ENCODE measurements at regions not wholly inside any gene's neighbourhood (a gene's known extent, or its start where the extent isn't known, plus 50 kb on each side); places are given as distances from the start of the nearest gene placed in this dataset.

GRCh38 chr5:2391566-2391965, 359.9 kb downstream of the IRX2 start:
- Histone ChIP-seq H3K27ac (ENCODE audit: low read length) (no peak overlapping the region), H3K36me3 (ENCODE audit: insufficient read depth, low read length) (no peaks in the 10 kb centered on the region), H3F3A (ENCODE audit: insufficient read depth, low read length, poor library complexity, severe bottlenecking) (no peaks in the 10 kb centered on the region), H3K9ac (ENCODE audit: low read length) (no peak overlapping the region), H4K20me1 (ENCODE audit: insufficient read depth) (no peaks in the 10 kb centered on the region), H2AFZ (ENCODE audit: low read depth, low read length) (no peak overlapping the region), H3K27me3 (ENCODE audit: insufficient read depth, low read depth, low read length) (no peaks in the 10 kb centered on the region), H3K79me2 (replicated peaks; ENCODE audit: insufficient read depth, low read length) (no peaks in the 10 kb centered on the region), H3K9me2 (ENCODE audit: insufficient read depth, low read length) (no peaks in the 10 kb centered on the region), H3K4me2 (ENCODE audit: low read length) (no peak overlapping the region), H3K9me3 (ENCODE audit: low read length) (no peaks in the 10 kb centered on the region), H3K4me3 (ENCODE audit: low read length) (no peak overlapping the region)
- TF ChIP-seq TAF1 (IDR thresholded peaks at IDR 0.05; ENCODE audit: low read depth) (no peak), SMC3 (conservative IDR thresholded peaks at IDR 0.05; ENCODE audit: poor library complexity) (no peak), RAD21 (conservative IDR thresholded peaks at IDR 0.05) (no peak), EP300 (conservative IDR thresholded peaks at IDR 0.05; ENCODE audit: poor library complexity, severe bottlenecking) (no peak), REST (IDR thresholded peaks at IDR 0.05; ENCODE audit: borderline replicate concordance) (no peak), POLR2AphosphoS5 (IDR thresholded peaks at IDR 0.05) (no peak)

- Histone ChIP-seq H4K20me1 (ENCODE audit: insufficient read depth) (no peaks in the 10 kb centered on the region), H3F3A (ENCODE audit: insufficient read depth, low read length, poor library complexity, severe bottlenecking) (no peaks in the 10 kb centered on the region), H3K9me3 (ENCODE audit: low read length) (no peaks in the 10 kb centered on the region), H3K27me3 (ENCODE audit: insufficient read depth, low read depth, low read length) (no peaks in the 10 kb centered on the region), H2AFZ (ENCODE audit: low read depth, low read length) (no peak overlapping the region), H3K79me2 (replicated peaks; ENCODE audit: insufficient read depth, low read length) (no peaks in the 10 kb centered on the region), H3K4me2 (ENCODE audit: low read length) (no peak overlapping the region), H3K9me2 (ENCODE audit: insufficient read depth, low read length) (no peaks in the 10 kb centered on the region), H3K36me3 (ENCODE audit: insufficient read depth, low read length) (no peaks in the 10 kb centered on the region), H3K9ac (ENCODE audit: low read length) (no peak overlapping the region), H3K27ac (ENCODE audit: low read length) (no peak overlapping the region), H3K4me3 (ENCODE audit: low read length) (no peak overlapping the region)
- TF ChIP-seq EP300 (conservative IDR thresholded peaks at IDR 0.05; ENCODE audit: poor library complexity, severe bottlenecking) (no peak), MXI1 (conservative IDR thresholded peaks at IDR 0.05; ENCODE audit: poor library complexity, severe bottlenecking) (no peak), CTCF (IDR thresholded peaks at IDR 0.05; ENCODE audit: poor library complexity, severe bottlenecking) (no peak), SMC3 (conservative IDR thresholded peaks at IDR 0.05; ENCODE audit: poor library complexity) (no peak), TAF1 (IDR thresholded peaks at IDR 0.05; ENCODE audit: low read depth) (no peak), POLR2AphosphoS5 (IDR thresholded peaks at IDR 0.05) (no peak), REST (IDR thresholded peaks at IDR 0.05; ENCODE audit: borderline replicate concordance) (no peak), RAD21 (conservative IDR thresholded peaks at IDR 0.05) (no peak), EZH2 (IDR thresholded peaks at IDR 0.05; ENCODE audit: borderline replicate concordance, insufficient read depth, low read length, poor library complexity, severe bottlenecking) (no peak)
These were observed 360.5 kb downstream of the IRX2 start for GRCh38 chr5:2391021-2391420.

Measured in neural cell (in vitro differentiated cells).